HL-60 (cell line): ENCODE measurements at regions not wholly inside any gene's neighbourhood (a gene's known extent, or its start where the extent isn't known, plus 50 kb on each side); places are given as distances from the start of the nearest gene placed in this dataset.

ENCODE experiments used
- DNase-seq, 2 experiments: peaks; one replicate each; pipeline ENCODE4 v3.0.0-alpha.2; 2010 to 2020; ENCODE audit warnings: low read depth in 1 of 2, low spot score in 1 of 2
- H3K27ac ChIP-seq: fragments of 250-450 bp; sonication (Bioruptor Pico); replicated peaks from 2 replicates; pipeline ENCODE4 v1.5.1; 2020; ENCODE audit warnings: mild to moderate bottlenecking, moderate library complexity
- H3K27me3 ChIP-seq: fragments of 250-450 bp; sonication (Bioruptor Pico); 2 replicates; pipeline ENCODE4 v1.5.1; 2021; ENCODE audit warnings: mild to moderate bottlenecking, moderate library complexity; ENCODE audit not compliant: insufficient read depth, poor library complexity, severe bottlenecking
- H3K4me3 ChIP-seq: replicated peaks from 2 replicates; pipeline ENCODE4 v1.5.1; 2011; ENCODE audit warnings: mild to moderate bottlenecking, control low read depth, low read length; ENCODE audit not compliant: insufficient read depth
- CTCF ChIP-seq: IDR thresholded peaks from one replicate; pipeline ENCODE4 v1.5.1; 2011; ENCODE audit warnings: low read length, control low read depth, inconsistent platforms; ENCODE audit not compliant: insufficient read depth
- GABPA ChIP-seq: IDR thresholded peaks from 2 replicates; pipeline ENCODE4 v1.6.1; 2012; ENCODE audit warnings: low read depth
- POLR2AphosphoS5 ChIP-seq: IDR thresholded peaks from 2 replicates; pipeline ENCODE4 v1.6.1; 2012; ENCODE audit warnings: low read depth
- SPI1 ChIP-seq: IDR thresholded peaks from 2 replicates; pipeline ENCODE4 v1.6.1; 2012; ENCODE audit warnings: low read depth, mild to moderate bottlenecking, borderline replicate concordance
- TF ChIP-seq, protein P1 (sequence below): IDR thresholded peaks from 2 replicates; pipeline ENCODE4 v1.6.1; 2012; ENCODE audit warnings: low read depth; ENCODE audit not compliant: insufficient replicate concordance

- Histone ChIP-seq H3K27me3 (no peaks in the 10 kb centered on the region), H3K27ac (no peak overlapping the region), H3K4me3 (no peak overlapping the region)
- TF ChIP-seq, protein P1, sequence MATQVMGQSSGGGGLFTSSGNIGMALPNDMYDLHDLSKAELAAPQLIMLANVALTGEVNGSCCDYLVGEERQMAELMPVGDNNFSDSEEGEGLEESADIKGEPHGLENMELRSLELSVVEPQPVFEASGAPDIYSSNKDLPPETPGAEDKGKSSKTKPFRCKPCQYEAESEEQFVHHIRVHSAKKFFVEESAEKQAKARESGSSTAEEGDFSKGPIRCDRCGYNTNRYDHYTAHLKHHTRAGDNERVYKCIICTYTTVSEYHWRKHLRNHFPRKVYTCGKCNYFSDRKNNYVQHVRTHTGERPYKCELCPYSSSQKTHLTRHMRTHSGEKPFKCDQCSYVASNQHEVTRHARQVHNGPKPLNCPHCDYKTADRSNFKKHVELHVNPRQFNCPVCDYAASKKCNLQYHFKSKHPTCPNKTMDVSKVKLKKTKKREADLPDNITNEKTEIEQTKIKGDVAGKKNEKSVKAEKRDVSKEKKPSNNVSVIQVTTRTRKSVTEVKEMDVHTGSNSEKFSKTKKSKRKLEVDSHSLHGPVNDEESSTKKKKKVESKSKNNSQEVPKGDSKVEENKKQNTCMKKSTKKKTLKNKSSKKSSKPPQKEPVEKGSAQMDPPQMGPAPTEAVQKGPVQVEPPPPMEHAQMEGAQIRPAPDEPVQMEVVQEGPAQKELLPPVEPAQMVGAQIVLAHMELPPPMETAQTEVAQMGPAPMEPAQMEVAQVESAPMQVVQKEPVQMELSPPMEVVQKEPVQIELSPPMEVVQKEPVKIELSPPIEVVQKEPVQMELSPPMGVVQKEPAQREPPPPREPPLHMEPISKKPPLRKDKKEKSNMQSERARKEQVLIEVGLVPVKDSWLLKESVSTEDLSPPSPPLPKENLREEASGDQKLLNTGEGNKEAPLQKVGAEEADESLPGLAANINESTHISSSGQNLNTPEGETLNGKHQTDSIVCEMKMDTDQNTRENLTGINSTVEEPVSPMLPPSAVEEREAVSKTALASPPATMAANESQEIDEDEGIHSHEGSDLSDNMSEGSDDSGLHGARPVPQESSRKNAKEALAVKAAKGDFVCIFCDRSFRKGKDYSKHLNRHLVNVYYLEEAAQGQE: no peak
- no peak for TF ChIP-seq POLR2AphosphoS5
- TF ChIP-seq GABPA: no peak
- no peak for TF ChIP-seq SPI1
- TF ChIP-seq CTCF: no peak
- DNase-seq: no peak
Measured at GRCh38 chr2:221104361-221104811, 467.7 kb downstream of the EPHA4 start.

- H3K27me3 ChIP-seq: no peaks in the 10 kb centered on the region
- TF ChIP-seq GABPA (no peak), SPI1 (no peak)
- TF ChIP-seq, protein P1: no peak
- no peak overlapping the region for H3K4me3 ChIP-seq
- no peak overlapping the region for H3K27ac ChIP-seq
- DNase-seq: no peak
Measured at GRCh38 chr2:221106241-221106640, 465.9 kb downstream of the EPHA4 start.

DNA sequence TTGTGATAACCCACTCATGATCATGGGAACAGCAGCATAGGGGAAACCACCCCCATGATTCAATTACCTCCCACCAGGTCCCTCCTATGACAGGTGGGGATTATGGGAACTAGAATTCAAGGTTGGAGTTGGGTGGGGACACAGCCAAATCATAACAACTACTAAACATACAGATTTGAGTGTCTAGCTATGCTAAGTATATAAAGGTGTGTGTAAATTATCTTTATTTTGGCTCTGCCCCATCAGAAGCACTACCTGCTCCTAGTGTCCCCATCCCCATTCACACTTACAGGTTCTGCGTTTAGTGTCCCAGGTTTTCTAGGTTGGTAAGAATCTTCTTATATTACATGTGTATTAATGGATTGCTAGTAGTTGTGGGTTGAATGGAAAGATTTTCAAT is 464.7 kb downstream of the EPHA4 start:
- TF ChIP-seq SPI1: no peak
- TF ChIP-seq GABPA: no peak
- no peak for TF ChIP-seq CTCF
- TF ChIP-seq, protein P1: no peak
- TF ChIP-seq POLR2AphosphoS5: no peak
- Histone ChIP-seq H3K27ac (no peak overlapping the region), H3K4me3 (no peak overlapping the region), H3K27me3 (no peaks in the 10 kb centered on the region)
- no peak for DNase-seq
